Neuron (in vitro differentiated cells): ENCODE measurements at regions not wholly inside any gene's neighbourhood (a gene's known extent, or its start where the extent isn't known, plus 50 kb on each side); places are given as distances from the start of the nearest gene placed in this dataset.

Experiments
- H2AFZ ChIP-seq: one replicate; pipeline ENCODE4 v1.6.1; 2013; ENCODE audit warnings: low read depth, mild to moderate bottlenecking, inconsistent platforms, low read length, moderate library complexity
- H3K27me3 ChIP-seq: one replicate; pipeline ENCODE4 v1.6.1; 2013; ENCODE audit warnings: low read length; ENCODE audit not compliant: insufficient read depth
- H3K36me3 ChIP-seq: one replicate; pipeline ENCODE4 v1.6.1; 2013; ENCODE audit warnings: low read length; ENCODE audit not compliant: insufficient read depth
- H3K4me1 ChIP-seq: one replicate; pipeline ENCODE4 v1.6.1; 2013; ENCODE audit warnings: low read length; ENCODE audit not compliant: insufficient read depth
- H3K4me3 ChIP-seq: 2 replicates; pipeline ENCODE4 v1.5.1; 2013; ENCODE audit warnings: mild to moderate bottlenecking, low read length, moderate library complexity
- H3K9me3 ChIP-seq: one replicate; pipeline ENCODE4 v1.6.1; 2013; ENCODE audit warnings: low read length

DNA sequence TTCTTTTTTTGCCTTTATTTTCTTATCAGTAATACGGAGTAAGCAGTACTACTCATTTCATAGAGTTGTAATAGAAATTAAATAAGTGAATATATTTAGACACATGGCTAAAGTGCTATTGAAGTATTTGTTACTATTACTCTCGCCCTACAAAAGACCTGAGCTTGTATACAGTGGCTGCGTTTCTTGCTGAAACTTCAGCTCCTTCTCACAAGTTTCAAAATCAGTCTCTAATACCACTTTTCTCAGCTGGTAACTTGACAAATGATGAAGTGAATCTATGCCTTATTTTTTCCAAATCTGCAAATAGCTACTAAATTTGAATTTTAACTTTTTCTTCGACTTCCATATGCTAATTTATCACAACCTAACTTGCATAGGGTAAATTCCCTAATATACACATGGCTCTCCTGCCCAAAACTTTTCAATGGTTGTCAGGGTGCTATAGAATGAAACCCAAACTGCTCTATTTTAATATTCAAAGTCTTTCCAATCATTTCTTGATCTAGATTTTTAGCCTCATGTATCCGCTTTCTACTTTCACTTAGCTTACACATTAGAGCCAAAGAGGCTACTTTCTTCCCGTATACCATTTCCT, 347.8 kb upstream of the GULP1 start:
- Histone ChIP-seq H3K27me3 (no peaks in the 10 kb centered on the region), H3K4me3 (no peak overlapping the region), H2AFZ (no peak overlapping the region), H3K9me3 (no peaks in the 10 kb centered on the region), H3K4me1 (peaks cover 4% of the 10 kb centered on the region), H3K36me3 (no peaks in the 10 kb centered on the region)

DNA sequence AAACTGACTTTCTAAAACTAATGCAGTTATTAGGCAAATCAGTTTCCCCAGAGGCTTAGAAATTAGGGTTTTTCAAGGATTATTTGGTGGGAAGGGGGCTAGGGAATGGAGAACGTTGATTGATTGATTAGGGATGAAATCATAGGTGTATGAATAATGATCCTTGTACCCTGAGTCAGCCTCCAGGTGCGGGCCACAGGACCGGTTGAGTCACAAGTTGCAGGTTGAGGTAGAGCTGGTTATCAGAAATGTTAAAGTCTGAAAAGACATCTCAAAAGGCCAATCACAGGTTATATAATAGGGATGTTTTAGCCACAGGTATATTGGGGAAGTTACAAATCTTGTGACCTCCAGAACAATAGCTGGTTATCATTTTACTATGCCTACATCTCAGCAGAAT, 341.8 kb upstream of the GULP1 start:
- H3K4me1 ChIP-seq, result peaks cover 6% of the 10 kb centered on the region
- H3K27me3 ChIP-seq, result no peaks in the 10 kb centered on the region
- no peak overlapping the region for H3K4me3 ChIP-seq
- H2AFZ ChIP-seq, result no peak overlapping the region
- H3K36me3 ChIP-seq, result no peaks in the 10 kb centered on the region
- no peaks in the 10 kb centered on the region for H3K9me3 ChIP-seq

DNA sequence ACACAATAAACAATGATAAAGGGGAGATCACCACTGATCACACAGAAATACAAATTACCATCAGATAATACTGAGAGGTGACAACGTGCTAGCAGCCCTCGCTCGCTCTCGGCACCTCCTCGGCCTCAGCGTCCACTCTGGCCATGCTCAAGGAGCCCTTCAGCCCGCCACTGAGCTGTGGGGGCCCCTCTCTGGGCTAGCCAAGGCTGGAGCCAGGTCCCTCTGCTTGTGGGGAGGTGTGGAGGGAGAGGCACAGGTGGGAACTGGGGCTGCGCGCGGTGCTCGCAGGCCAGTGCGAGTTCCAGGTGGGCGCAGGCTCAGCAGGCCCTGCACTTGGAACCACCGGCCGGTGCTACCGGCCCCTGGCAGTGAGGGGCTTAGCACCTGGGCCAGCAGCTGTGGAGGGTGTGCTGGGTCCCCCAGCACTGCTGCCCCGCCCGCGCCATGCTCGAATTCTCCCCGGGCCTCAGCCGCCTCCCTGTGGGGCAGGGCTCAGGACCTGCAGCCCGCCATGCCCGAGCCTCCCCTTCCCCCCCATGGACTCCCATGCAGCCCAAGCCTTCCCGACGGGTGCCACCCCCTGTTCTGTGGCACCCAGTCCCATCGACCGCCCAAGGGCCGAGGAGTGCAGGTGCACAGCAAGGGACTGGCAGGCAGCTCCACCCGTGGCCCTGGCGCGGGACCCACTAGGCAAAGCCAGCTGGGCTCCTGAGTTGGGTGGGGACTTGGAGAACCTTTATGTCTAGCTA, 340.0 kb upstream of the GULP1 start:
- no peaks in the 10 kb centered on the region for H3K9me3 ChIP-seq
- H3K36me3 ChIP-seq, result no peaks in the 10 kb centered on the region
- no peaks in the 10 kb centered on the region for H3K27me3 ChIP-seq
- H3K4me3 ChIP-seq, result no peak overlapping the region
- no peak overlapping the region for H2AFZ ChIP-seq
- H3K4me1 ChIP-seq, result peaks cover 6% of the 10 kb centered on the region

DNA sequence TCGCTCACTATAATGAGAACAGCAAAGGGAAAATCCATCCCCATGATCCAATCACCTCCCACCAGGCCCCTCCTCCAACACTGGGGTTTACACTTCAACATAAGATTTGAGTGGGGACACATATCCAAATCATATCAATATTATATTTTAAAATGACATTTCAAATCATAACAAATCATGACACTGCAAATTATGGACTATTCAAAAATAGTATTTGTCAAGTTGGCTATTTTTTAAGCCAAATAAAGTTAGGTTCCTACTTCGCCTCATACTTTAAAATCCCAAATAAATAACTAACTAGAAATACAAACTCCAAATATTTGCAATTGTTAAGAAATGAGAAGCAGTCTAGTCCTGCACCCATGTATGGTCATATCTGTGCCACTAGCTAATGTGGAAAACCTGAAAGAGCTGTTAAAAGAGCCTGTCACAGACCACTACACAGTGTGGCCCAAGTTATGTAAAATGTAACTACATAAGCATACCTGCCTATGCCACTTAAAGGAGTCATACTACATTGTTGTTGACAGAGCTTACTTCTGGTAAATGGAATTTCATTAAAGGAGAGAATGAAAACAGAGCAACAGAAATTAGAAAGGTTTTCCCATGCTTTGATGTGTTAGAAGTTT, 334.7 kb upstream of the GULP1 start:
- H3K4me1 ChIP-seq, result peaks cover 1% of the 10 kb centered on the region
- no peaks in the 10 kb centered on the region for H3K36me3 ChIP-seq
- no peaks in the 10 kb centered on the region for H3K27me3 ChIP-seq
- H3K9me3 ChIP-seq, result no peaks in the 10 kb centered on the region
- H3K4me3 ChIP-seq, result no peak overlapping the region
- no peak overlapping the region for H2AFZ ChIP-seq

DNA sequence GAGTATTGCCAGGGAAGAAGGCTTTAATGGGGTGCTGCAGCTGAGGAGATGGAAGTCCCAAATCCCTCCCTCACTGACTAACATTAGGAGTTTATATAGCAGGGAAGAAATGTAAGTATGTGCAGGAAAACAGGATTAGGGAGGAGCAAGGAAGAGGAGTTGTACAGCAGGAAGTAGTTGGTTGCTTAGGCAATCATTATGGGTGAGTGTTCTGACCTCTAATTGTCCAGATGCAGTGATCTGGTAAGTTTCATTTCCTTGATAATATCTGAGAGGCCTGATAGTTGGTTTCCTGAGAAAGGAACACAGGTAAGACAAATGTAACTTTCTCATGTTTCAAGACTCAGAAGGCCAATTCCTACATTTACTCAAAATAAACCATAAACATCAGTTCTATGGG, 331.9 kb upstream of the GULP1 start:
- H3K9me3 ChIP-seq, result no peaks in the 10 kb centered on the region
- no peaks in the 10 kb centered on the region for H3K36me3 ChIP-seq
- no peaks in the 10 kb centered on the region for H3K4me1 ChIP-seq
- H3K27me3 ChIP-seq, result no peaks in the 10 kb centered on the region
- H3K4me3 ChIP-seq, result no peak overlapping the region
- H2AFZ ChIP-seq, result no peak overlapping the region

DNA sequence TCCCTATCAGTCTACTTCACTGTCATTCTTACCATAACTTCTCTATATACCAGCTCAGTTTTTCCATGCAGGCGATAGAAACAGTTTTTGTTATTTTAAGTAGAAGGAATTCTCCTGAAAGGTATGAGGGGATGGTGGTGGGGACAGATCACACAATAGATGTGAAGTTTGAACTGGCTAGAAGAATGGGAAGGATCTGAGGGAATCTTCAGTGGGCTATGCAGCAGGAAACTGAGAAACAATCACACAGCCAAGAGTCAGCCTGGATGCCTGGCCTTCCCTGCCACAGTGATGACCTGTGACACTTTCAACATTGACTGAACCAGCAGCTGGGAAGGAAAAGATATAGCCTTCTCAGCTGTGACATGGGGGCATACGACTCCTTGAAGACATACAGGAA, 329.1 kb upstream of the GULP1 start:
- Histone ChIP-seq H3K4me1 (no peaks in the 10 kb centered on the region), H3K9me3 (no peaks in the 10 kb centered on the region), H2AFZ (no peak overlapping the region), H3K36me3 (no peaks in the 10 kb centered on the region), H3K27me3 (no peaks in the 10 kb centered on the region), H3K4me3 (no peak overlapping the region)

DNA sequence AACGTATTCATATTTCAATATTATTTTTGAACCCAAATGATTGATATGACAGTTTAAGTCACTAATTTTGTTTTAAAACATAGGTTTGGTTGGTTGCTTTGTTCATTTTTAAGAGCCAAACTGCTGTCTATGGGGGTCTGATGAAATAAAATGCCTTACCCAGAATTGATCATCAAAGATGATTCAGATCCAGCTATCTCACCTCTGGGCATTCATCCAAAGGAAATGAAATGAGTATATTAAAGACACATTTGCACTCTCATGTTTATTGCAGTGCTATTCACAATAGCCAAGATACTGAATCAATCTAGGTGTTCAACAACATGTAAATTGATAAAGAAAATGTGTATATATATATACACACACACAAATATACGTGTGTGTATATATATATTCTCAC, 326.9 kb upstream of the GULP1 start:
- no peak overlapping the region for H2AFZ ChIP-seq
- H3K36me3 ChIP-seq, result no peaks in the 10 kb centered on the region
- H3K4me3 ChIP-seq, result no peak overlapping the region
- H3K27me3 ChIP-seq, result no peaks in the 10 kb centered on the region
- H3K9me3 ChIP-seq, result no peaks in the 10 kb centered on the region
- H3K4me1 ChIP-seq, result no peaks in the 10 kb centered on the region

DNA sequence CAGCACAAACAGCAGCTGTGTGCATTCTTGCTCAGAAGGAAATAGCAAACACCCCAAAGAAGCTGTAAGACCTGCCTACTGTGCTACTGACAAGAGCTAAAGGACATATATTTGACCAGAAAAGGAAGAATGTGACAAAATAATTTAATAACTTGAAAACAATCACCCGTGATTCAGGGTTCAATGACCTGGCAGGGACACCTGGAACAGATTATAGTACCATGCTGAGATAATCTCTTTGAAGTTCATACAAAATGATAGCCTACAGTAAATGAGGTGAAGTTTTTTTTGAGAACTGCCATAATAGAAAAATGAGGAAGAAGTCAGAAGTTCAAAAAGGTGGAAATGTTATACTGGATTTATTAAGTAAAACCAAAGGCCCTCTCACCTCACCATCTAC, 324.8 kb upstream of the GULP1 start:
- Histone ChIP-seq H3K27me3 (no peaks in the 10 kb centered on the region), H3K4me1 (no peaks in the 10 kb centered on the region), H2AFZ (no peak overlapping the region), H3K4me3 (no peak overlapping the region), H3K36me3 (no peaks in the 10 kb centered on the region), H3K9me3 (no peaks in the 10 kb centered on the region)

DNA sequence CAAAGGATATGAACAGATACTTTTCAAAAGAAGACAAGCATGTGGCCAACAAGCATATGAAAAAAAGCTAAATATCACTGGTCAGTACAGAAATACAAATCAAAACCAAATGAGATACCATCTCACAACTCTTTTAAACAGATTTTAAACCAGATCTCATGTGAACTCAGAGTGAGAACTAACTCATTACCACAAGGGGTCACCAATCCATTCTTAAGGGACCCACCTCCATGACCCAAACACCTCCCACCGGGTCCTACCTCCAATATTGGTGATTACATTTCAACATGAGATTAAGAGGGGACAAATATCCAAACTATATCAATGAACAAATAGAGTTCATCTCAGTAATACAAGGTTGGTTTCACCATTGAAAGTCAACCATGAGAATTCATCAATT, 319.8 kb upstream of the GULP1 start:
- Histone ChIP-seq H3K4me1 (peaks cover 3% of the 10 kb centered on the region), H3K4me3 (no peak overlapping the region), H3K36me3 (no peaks in the 10 kb centered on the region), H3K27me3 (no peaks in the 10 kb centered on the region), H3K9me3 (no peaks in the 10 kb centered on the region), H2AFZ (no peak overlapping the region)

DNA sequence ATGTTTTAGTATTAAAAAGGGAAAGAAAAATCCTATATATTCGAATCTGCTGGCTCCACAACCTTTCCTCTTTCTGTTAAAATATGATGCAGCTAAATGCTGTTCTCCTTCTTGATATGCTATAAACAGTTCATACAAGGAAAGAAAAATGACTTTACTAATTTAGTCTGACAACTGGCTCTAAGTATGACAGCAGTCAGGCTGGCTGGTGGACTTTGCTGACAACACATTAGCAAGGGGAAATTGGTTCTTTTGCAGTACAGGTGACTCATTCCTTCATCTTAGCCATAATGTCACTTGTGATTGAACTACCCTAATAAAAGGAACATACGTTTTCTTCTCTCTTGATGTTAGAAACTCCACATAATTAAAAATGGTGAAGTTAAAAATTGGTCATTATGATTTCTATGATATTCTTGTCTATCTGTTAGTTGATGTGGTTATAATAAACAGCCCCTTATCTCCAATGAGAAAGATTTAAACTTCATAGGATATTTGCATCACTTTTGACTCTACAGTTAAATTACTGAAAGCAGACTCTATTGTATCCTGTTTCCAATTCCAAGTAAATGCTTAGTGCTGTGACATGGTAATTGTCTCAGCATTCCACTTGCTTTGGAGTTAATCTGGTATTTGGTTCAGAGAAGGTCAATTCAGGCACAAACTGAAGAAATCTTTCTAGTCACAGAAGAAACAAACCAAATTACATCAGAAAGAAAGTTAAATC, 315.3 kb upstream of the GULP1 start:
- no peaks in the 10 kb centered on the region for H3K36me3 ChIP-seq
- no peak overlapping the region for H3K4me3 ChIP-seq
- H3K27me3 ChIP-seq, result no peaks in the 10 kb centered on the region
- no peak overlapping the region for H2AFZ ChIP-seq
- H3K9me3 ChIP-seq, result no peaks in the 10 kb centered on the region
- H3K4me1 ChIP-seq, result peaks cover 3% of the 10 kb centered on the region

DNA sequence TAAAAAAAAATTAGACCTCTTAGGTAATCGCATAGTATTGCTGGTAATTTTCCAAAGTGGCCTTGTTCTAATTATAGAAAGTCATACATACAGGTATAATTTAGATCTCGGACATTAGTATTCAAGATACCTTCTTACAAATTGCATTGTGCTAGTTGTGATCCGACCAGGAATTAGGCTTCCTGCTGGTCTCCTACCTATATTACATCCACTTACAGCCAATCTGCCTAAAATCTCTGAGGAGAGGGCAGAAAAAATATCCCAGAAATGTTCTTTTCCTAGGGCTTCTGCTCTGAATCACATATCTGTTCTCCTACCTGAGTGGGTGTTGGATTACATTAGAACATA, 314.7 kb upstream of the GULP1 start:
- Histone ChIP-seq H3K27me3 (no peaks in the 10 kb centered on the region), H3K9me3 (no peaks in the 10 kb centered on the region), H3K4me3 (no peak overlapping the region), H3K4me1 (peaks cover 3% of the 10 kb centered on the region), H2AFZ (no peak overlapping the region), H3K36me3 (no peaks in the 10 kb centered on the region)

DNA sequence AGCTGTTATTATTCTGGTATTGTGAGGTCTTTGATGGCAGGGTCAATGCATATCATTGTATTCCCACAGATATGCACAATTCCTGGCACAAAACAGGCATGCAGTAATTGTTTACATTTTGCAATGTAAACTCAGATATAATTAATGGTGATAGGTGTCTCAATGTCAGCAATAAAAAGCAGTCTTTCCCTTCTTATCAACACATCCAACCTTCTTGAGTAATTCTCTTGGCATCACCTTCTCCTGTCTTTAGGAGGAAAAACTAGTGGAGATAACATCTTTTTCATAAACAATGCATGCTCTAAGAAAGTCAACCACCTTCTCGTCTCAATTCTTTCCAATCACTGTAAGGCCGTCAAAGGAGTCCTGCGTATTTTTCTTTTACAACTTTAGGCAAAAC, 313.3 kb upstream of the GULP1 start:
- no peak overlapping the region for H3K4me3 ChIP-seq
- no peak overlapping the region for H2AFZ ChIP-seq
- H3K36me3 ChIP-seq, result no peaks in the 10 kb centered on the region
- H3K9me3 ChIP-seq, result no peaks in the 10 kb centered on the region
- H3K4me1 ChIP-seq, result peaks cover 3% of the 10 kb centered on the region
- no peaks in the 10 kb centered on the region for H3K27me3 ChIP-seq

DNA sequence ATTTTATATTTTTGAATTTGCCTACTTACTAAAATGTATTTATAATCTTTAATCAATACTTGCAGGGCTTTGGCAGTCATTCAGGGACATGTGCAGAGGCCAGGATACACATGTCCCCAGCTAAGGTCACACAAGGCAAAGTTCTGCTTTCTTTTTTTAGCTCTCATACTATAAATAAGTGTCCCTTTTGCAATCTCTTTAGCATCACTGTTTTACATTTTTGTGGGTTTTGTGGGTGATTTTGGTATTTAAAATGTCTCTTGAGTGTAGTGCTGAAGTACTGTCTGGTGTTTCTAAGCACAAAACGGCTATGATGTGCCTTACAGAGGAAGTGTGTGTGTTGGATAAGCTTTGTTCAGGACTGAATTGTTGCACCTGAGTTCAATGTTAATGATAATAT, 309.0 kb upstream of the GULP1 start:
- Histone ChIP-seq H3K4me1 (no peaks in the 10 kb centered on the region), H3K4me3 (no peak overlapping the region), H3K27me3 (no peaks in the 10 kb centered on the region), H2AFZ (no peak overlapping the region), H3K36me3 (no peaks in the 10 kb centered on the region), H3K9me3 (no peaks in the 10 kb centered on the region)
